BE2C (cell line): ENCODE measurements at regions not wholly inside any gene's neighbourhood (a gene's known extent, or its start where the extent isn't known, plus 50 kb on each side); places are given as distances from the start of the nearest gene placed in this dataset.

Experiments used
- DNase-seq: peaks from one replicate; pipeline ENCODE4 v3.0.0-alpha.2; 2020
- H3K27me3 ChIP-seq: fragments of 250-450 bp; sonication (Bioruptor Pico); 2 replicates; pipeline ENCODE4 v1.5.1; 2020; ENCODE audit warnings: mild to moderate bottlenecking
- H3K36me3 ChIP-seq: fragments of 250-450 bp; sonication (Bioruptor Pico); 2 replicates; pipeline ENCODE4 v1.5.1; 2020; ENCODE audit warnings: mild to moderate bottlenecking
- H3K4me1 ChIP-seq: fragments of 250-450 bp; sonication (Bioruptor Pico); 2 replicates; pipeline ENCODE4 v1.5.1; 2020
- H3K4me3 ChIP-seq: 2 replicates; pipeline ENCODE4 v1.5.1; 2011; ENCODE audit warnings: low read depth, low read length
- H3K9me3 ChIP-seq: fragments of 250-450 bp; sonication (Bioruptor Pico); 2 replicates; pipeline ENCODE4 v1.5.1; 2020
- CTCF ChIP-seq: IDR thresholded peaks from 2 replicates; pipeline ENCODE4 v1.5.1; 2012; ENCODE audit warnings: mild to moderate bottlenecking, low read depth, low read length

- H3K27me3 ChIP-seq: no peaks in the 10 kb centered on the region
- no peak for TF ChIP-seq CTCF
- H3K9me3 ChIP-seq: no peaks in the 10 kb centered on the region
- no peaks in the 10 kb centered on the region for H3K4me1 ChIP-seq
- H3K36me3 ChIP-seq: no peaks in the 10 kb centered on the region
- no peak overlapping the region for H3K4me3 ChIP-seq
- DNase-seq: no peak
These were observed 56.6 kb upstream of the SMOC2 start for GRCh38 chr6:168384045-168385036.

- DNase-seq: no peak
- TF ChIP-seq CTCF: no peak
- Histone ChIP-seq H3K9me3 (no peaks in the 10 kb centered on the region), H3K4me3 (no peak overlapping the region), H3K27me3 (no peaks in the 10 kb centered on the region), H3K36me3 (no peaks in the 10 kb centered on the region), H3K4me1 (no peaks in the 10 kb centered on the region)
These were observed 55.8 kb upstream of the SMOC2 start for GRCh38 chr6:168385037-168385759.

GRCh38 chr6:168385858-168386735 lies 54.9 kb upstream of the SMOC2 start:
- H3K36me3 ChIP-seq: no peaks in the 10 kb centered on the region
- no peak for TF ChIP-seq CTCF
- DNase-seq: no peak
- H3K4me1 ChIP-seq: no peaks in the 10 kb centered on the region
- H3K27me3 ChIP-seq: no peaks in the 10 kb centered on the region
- H3K4me3 ChIP-seq: no peak overlapping the region
- H3K9me3 ChIP-seq: no peaks in the 10 kb centered on the region

GRCh38 chr6:168386973-168387372 lies 54.0 kb upstream of the SMOC2 start:
- H3K4me3 ChIP-seq: no peak overlapping the region
- no peak for DNase-seq
- H3K36me3 ChIP-seq: no peaks in the 10 kb centered on the region
- no peak for TF ChIP-seq CTCF
- no peaks in the 10 kb centered on the region for H3K9me3 ChIP-seq
- no peaks in the 10 kb centered on the region for H3K4me1 ChIP-seq
- no peaks in the 10 kb centered on the region for H3K27me3 ChIP-seq

- Histone ChIP-seq H3K4me3 (no peak overlapping the region), H3K9me3 (no peaks in the 10 kb centered on the region), H3K4me1 (no peaks in the 10 kb centered on the region), H3K27me3 (no peaks in the 10 kb centered on the region), H3K36me3 (no peaks in the 10 kb centered on the region)
- DNase-seq: no peak
- no peak for TF ChIP-seq CTCF
These were observed 53.6 kb upstream of the SMOC2 start for GRCh38 chr6:168387426-168387825.
